HCT116 (cell line): ENCODE measurements at regions not wholly inside any gene's neighbourhood (a gene's known extent, or its start where the extent isn't known, plus 50 kb on each side); places are given as distances from the start of the nearest gene placed in this dataset.

ENCODE experiments used
- EZH2phosphoT487 ChIP-seq: fragments of 200-600 bp; IDR thresholded peaks from 2 replicates; pipeline ENCODE4 v1.6.1; 2018; ENCODE audit warnings: antibody characterized with exemption, borderline replicate concordance
- MAX ChIP-seq: IDR thresholded peaks from 2 replicates; pipeline ENCODE4 v1.6.1; 2012
- POLR2A ChIP-seq: IDR thresholded peaks from 2 replicates; pipeline ENCODE4 v1.7.0; 2011; ENCODE audit warnings: borderline replicate concordance; ENCODE audit not compliant: insufficient read depth, insufficient read length; ENCODE audit errors: extremely low read depth
- POLR2AphosphoS5 ChIP-seq: IDR thresholded peaks from 2 replicates; pipeline ENCODE4 v1.6.1; 2011; ENCODE audit warnings: mild to moderate bottlenecking, low read depth, low read length, moderate library complexity
- SRF ChIP-seq: IDR thresholded peaks from 2 replicates; pipeline ENCODE4 v1.6.1; 2012; ENCODE audit warnings: low read depth
- TF ChIP-seq, protein P1 (sequence below), 3 experiments: fragments of 200-600 bp in 1 of 3; sonication (generic) in 1 of 3; IDR thresholded peaks in 2 of 3; conservative IDR thresholded peaks in 1 of 3; 2 replicates each; pipeline ENCODE4 v1.5.1; 2012 to 2017; ENCODE audit warnings: low read depth in 2 of 3, low read length in 2 of 3, antibody characterized with exemption in 1 of 3, borderline replicate concordance in 1 of 3, control low read depth in 1 of 3, mild to moderate bottlenecking in 1 of 3, mixed read lengths in 1 of 3, mixed run types in 1 of 3, moderate library complexity in 1 of 3; ENCODE audit not compliant: insufficient read depth in 1 of 3

- TF ChIP-seq SRF (no peak), EZH2phosphoT487 (no peak), POLR2AphosphoS5 (no peak), MAX (no peak), POLR2A (no peak)
- TF ChIP-seq, protein P1, sequence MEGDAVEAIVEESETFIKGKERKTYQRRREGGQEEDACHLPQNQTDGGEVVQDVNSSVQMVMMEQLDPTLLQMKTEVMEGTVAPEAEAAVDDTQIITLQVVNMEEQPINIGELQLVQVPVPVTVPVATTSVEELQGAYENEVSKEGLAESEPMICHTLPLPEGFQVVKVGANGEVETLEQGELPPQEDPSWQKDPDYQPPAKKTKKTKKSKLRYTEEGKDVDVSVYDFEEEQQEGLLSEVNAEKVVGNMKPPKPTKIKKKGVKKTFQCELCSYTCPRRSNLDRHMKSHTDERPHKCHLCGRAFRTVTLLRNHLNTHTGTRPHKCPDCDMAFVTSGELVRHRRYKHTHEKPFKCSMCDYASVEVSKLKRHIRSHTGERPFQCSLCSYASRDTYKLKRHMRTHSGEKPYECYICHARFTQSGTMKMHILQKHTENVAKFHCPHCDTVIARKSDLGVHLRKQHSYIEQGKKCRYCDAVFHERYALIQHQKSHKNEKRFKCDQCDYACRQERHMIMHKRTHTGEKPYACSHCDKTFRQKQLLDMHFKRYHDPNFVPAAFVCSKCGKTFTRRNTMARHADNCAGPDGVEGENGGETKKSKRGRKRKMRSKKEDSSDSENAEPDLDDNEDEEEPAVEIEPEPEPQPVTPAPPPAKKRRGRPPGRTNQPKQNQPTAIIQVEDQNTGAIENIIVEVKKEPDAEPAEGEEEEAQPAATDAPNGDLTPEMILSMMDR (IDR thresholded peaks at IDR 0.05 in 2 of 3, conservative IDR thresholded peaks at IDR 0.05 in 1 of 3; ENCODE audit: borderline replicate concordance in 1 of 3, insufficient read depth in 1 of 3, low read depth in 2 of 3, low read length in 2 of 3), result no peak
Measured at GRCh38 chrX:84724576-84724975, 222.3 kb upstream of the HDX start.
